NCI-H748 (cell line): ENCODE measurements at regions not wholly inside any gene's neighbourhood (a gene's known extent, or its start where the extent isn't known, plus 50 kb on each side); places are given as distances from the start of the nearest gene placed in this dataset.
"Not testable (repeated sequence)": the region's sequence is repeated elsewhere in the genome, so short reads cannot be mapped to it uniquely, and the experiment has no call there.

Experiments used
- DNase-seq: peaks from one replicate; lab custom pipeline; 2025; ENCODE audit not compliant: unreplicated experiment; lab: John Stamatoyannopoulos, UW

GRCh38 chr1:19591482-19592091, 52.5 kb upstream of the NBL1 start:
- no peak for DNase-seq

GRCh38 chr1:19585507-19585906, 58.6 kb upstream of the NBL1 start:
- no peak for DNase-seq

GRCh38 chr1:19582318-19582717, 61.8 kb upstream of the NBL1 start:
- peak; percentile 46 for DNase-seq

GRCh38 chr1:19581381-19581780, 62.7 kb upstream of the NBL1 start:
- no peak for DNase-seq

GRCh38 chr1:19577561-19577960, 66.5 kb upstream of the NBL1 start:
- DNase-seq: no peak

- DNase-seq: no peak
These were observed 67.1 kb upstream of the NBL1 start for GRCh38 chr1:19577036-19577435.

- DNase-seq: no peak
These were observed 74.3 kb upstream of the NBL1 start for GRCh38 chr1:19569786-19570185.

- DNase-seq: no peak
These were observed 77.1 kb upstream of the NBL1 start for GRCh38 chr1:19567041-19567440.

GRCh38 chr1:19564366-19564765, 79.0 kb upstream of the CAPZB start:
- DNase-seq: no peak

GRCh38 chr1:19563324-19564097, 78.2 kb upstream of the CAPZB start:
- DNase-seq: no peak

- no peak for DNase-seq
These were observed 77.5 kb upstream of the CAPZB start for GRCh38 chr1:19562847-19563246.

- DNase-seq: no peak
These were observed 75.1 kb upstream of the CAPZB start for GRCh38 chr1:19560480-19560879.

- DNase-seq: no peak
These were observed 74.3 kb upstream of the CAPZB start for GRCh38 chr1:19559641-19560040.

GRCh38 chr1:19557609-19558051, 72.3 kb upstream of the CAPZB start:
- no peak for DNase-seq

GRCh38 chr1:19554090-19554489, 68.8 kb upstream of the CAPZB start:
- no peak for DNase-seq

- no peak for DNase-seq
These were observed 67.1 kb upstream of the CAPZB start for GRCh38 chr1:19552291-19553010.

GRCh38 chr1:19551837-19552236, 66.5 kb upstream of the CAPZB start:
- not testable (repeated sequence) for DNase-seq

- not testable (repeated sequence) for DNase-seq
These were observed 65.1 kb upstream of the CAPZB start for GRCh38 chr1:19550437-19550836.

- DNase-seq: no peak
These were observed 62.5 kb upstream of the CAPZB start for GRCh38 chr1:19547814-19548213.

GRCh38 chr1:19536519-19536918, 51.2 kb upstream of the CAPZB start:
- no peak for DNase-seq

- DNase-seq: no peak
These were observed 49.9 kb upstream of the CAPZB start for GRCh38 chr1:19535214-19535613.
